H1 (cell line): ENCODE measurements at regions not wholly inside any gene's neighbourhood (a gene's known extent, or its start where the extent isn't known, plus 50 kb on each side); places are given as distances from the start of the nearest gene placed in this dataset.

Source experiments
- CTCF ChIA-PET: fragments of 300-600 bp; sonication (Branson Sonifier 250); formaldehyde crosslinking; loops from one replicate; lab custom pipeline; 2021; ENCODE audit not compliant: partially characterized antibody; lab: Charles Lee
- POLR2A ChIA-PET: fragments of 300-600 bp; sonication (Branson Sonifier 250); formaldehyde crosslinking; loops from one replicate; lab custom pipeline; 2021; ENCODE audit warnings: inconsistent platforms; ENCODE audit not compliant: partially characterized antibody; lab: Charles Lee
- DNase-seq, 2 experiments: peaks; one replicate each; pipeline versions ENCODE4 v3.0.0 to v3.0.0-alpha.2; 2010 to 2022; ENCODE audit warnings: low spot score in 2 of 2, low read depth in 1 of 2, mixed read lengths in 1 of 2
- FAIRE-seq: peaks from 2 replicates; lab custom pipeline; 2011; peaks lifted over from hg19 to GRCh38; lab: Jason Lieb, UNC
- H2AFZ ChIP-seq: 2 replicates; pipeline ENCODE4 v1.8.1; 2012; ENCODE audit warnings: low read length, inconsistent platforms
- H2AK5ac ChIP-seq: 2 replicates; pipeline ENCODE4 v1.6.1; 2013; ENCODE audit warnings: low read depth, low read length
- H2BK120ac ChIP-seq: replicated peaks from 2 replicates; pipeline ENCODE3; 2013; ENCODE audit warnings: low read depth, low read length, inconsistent platforms
- H2BK12ac ChIP-seq: 2 replicates; pipeline ENCODE4 v1.6.1; 2013; ENCODE audit warnings: low read depth, low read length
- H2BK15ac ChIP-seq: 2 replicates; pipeline ENCODE4 v1.6.1; 2013; ENCODE audit warnings: low read length
- H2BK20ac ChIP-seq: 2 replicates; pipeline ENCODE4 v1.6.1; 2013; ENCODE audit warnings: low read length
- H2BK5ac ChIP-seq: 2 replicates; pipeline ENCODE4 v1.6.1; 2013; ENCODE audit warnings: low read depth, low read length
- H3K14ac ChIP-seq: 2 replicates; pipeline ENCODE4 v1.6.1; 2013; ENCODE audit warnings: inconsistent platforms; ENCODE audit not compliant: insufficient read length
- H3K18ac ChIP-seq: 2 replicates; pipeline ENCODE4 v1.6.1; 2013; ENCODE audit warnings: low read length; ENCODE audit errors: extremely low read depth
- H3K23ac ChIP-seq: 2 replicates; pipeline ENCODE4 v1.6.1; 2013; ENCODE audit warnings: inconsistent platforms; ENCODE audit not compliant: insufficient read length
- H3K23me2 ChIP-seq: 2 replicates; pipeline ENCODE4 v1.6.1; 2013; ENCODE audit warnings: low read depth, low read length
- H3K27ac ChIP-seq: 2 replicates; pipeline ENCODE4 v1.6.1; 2011; ENCODE audit warnings: low read depth, low read length, inconsistent platforms
- H3K27me3 ChIP-seq, 4 experiments: replicated peaks in 1 of 4; 1 replicate in 1 of 4; 2 replicates in 3 of 4; pipeline versions ENCODE4 v1.6.1 to v1.8.1; 2011 to 2013; ENCODE audit warnings: low read length in 3 of 4, mild to moderate bottlenecking in 3 of 4, inconsistent platforms in 2 of 4, mixed read lengths in 2 of 4, moderate library complexity in 1 of 4; ENCODE audit not compliant: control insufficient read depth in 3 of 4, insufficient read depth in 3 of 4; ENCODE audit errors: extremely low read depth in 1 of 4
- H3K36me3 ChIP-seq, 4 experiments: 2 replicates each; pipeline versions ENCODE4 v1.6.1 to v1.8.1; 2011 to 2013; ENCODE audit warnings: mild to moderate bottlenecking in 4 of 4, low read length in 3 of 4, moderate library complexity in 2 of 4, control low read depth in 1 of 4, inconsistent platforms in 1 of 4; ENCODE audit not compliant: insufficient read depth in 4 of 4, control insufficient read depth in 2 of 4
- H3K4ac ChIP-seq: replicated peaks from 2 replicates; pipeline ENCODE3; 2013; ENCODE audit warnings: low read length, low read depth, mixed read lengths, inconsistent platforms; ENCODE audit not compliant: insufficient read length
- H3K4me1 ChIP-seq, 4 experiments: replicated peaks in 1 of 4; 1 replicate in 1 of 4; 2 replicates in 3 of 4; pipeline versions ENCODE4 v1.6.1 to v1.8.1; 2011 to 2013; ENCODE audit warnings: low read length in 3 of 4, inconsistent platforms in 2 of 4, mixed read lengths in 1 of 4; ENCODE audit not compliant: insufficient read depth in 4 of 4, control insufficient read depth in 3 of 4
- H3K4me2 ChIP-seq, 2 experiments: 2 replicates each; pipeline versions ENCODE4 v1.6.1 to v1.8.1; 2011 to 2013; ENCODE audit warnings: low read depth in 2 of 2, low read length in 2 of 2, control low read depth in 1 of 2, inconsistent platforms in 1 of 2, mild to moderate bottlenecking in 1 of 2; ENCODE audit not compliant: insufficient read depth in 1 of 2
- H3K4me3 ChIP-seq, 4 experiments: fragments of 200-600, 300-600 bp in 1 of 4; sonication (generic), shearing (Covaris generic), sonication (Bioruptor Twin) in 1 of 4; 2 replicates each; pipeline versions ENCODE4 v1.5.1 to v1.8.1; 2011 to 2016; ENCODE audit warnings: low read length in 4 of 4, low read depth in 3 of 4, control low read depth in 2 of 4, inconsistent platforms in 2 of 4, mild to moderate bottlenecking in 2 of 4, mixed read lengths in 1 of 4, moderate library complexity in 1 of 4; ENCODE audit not compliant: insufficient read depth in 2 of 4; ENCODE audit errors: extremely low read depth in 1 of 4
- H3K56ac ChIP-seq: replicated peaks from 2 replicates; pipeline ENCODE3; 2013; ENCODE audit warnings: low read depth, mild to moderate bottlenecking, mixed read lengths, low read length, inconsistent platforms; ENCODE audit not compliant: insufficient read length
- H3K79me1 ChIP-seq: 2 replicates; pipeline ENCODE4 v1.6.1; 2013; ENCODE audit warnings: low read depth, low read length, control low read depth
- H3K79me2 ChIP-seq, 2 experiments: 2 replicates each; pipeline versions ENCODE4 v1.6.1 to v1.8.1; 2012 to 2013; ENCODE audit warnings: low read length in 2 of 2, mild to moderate bottlenecking in 2 of 2, inconsistent platforms in 1 of 2; ENCODE audit not compliant: insufficient read depth in 2 of 2, control insufficient read depth in 1 of 2
- H3K9ac ChIP-seq, 4 experiments: replicated peaks in 1 of 4; 1 replicate in 1 of 4; 2 replicates in 3 of 4; pipeline versions ENCODE4 v1.6.1 to v1.8.1; 2011 to 2013; ENCODE audit warnings: low read depth in 3 of 4, low read length in 3 of 4, control low read depth in 2 of 4, mild to moderate bottlenecking in 2 of 4, moderate library complexity in 2 of 4, inconsistent platforms in 1 of 4; ENCODE audit errors: extremely low read depth in 1 of 4
- H3K9me3 ChIP-seq, 2 experiments: 2 replicates each; pipeline versions ENCODE4 v1.6.1 to v1.8.1; 2012 to 2013; ENCODE audit warnings: mild to moderate bottlenecking in 2 of 2, moderate library complexity in 2 of 2, control low read depth in 1 of 2, inconsistent platforms in 1 of 2, low read depth in 1 of 2, low read length in 1 of 2, mixed read lengths in 1 of 2; ENCODE audit not compliant: insufficient read depth in 2 of 2
- H4K20me1 ChIP-seq, 2 experiments: replicated peaks in 1 of 2; 2 replicates each; pipeline versions ENCODE3 to v1.8.1; 2011 to 2013; ENCODE audit warnings: inconsistent platforms in 2 of 2, low read length in 2 of 2, mild to moderate bottlenecking in 1 of 2; ENCODE audit not compliant: insufficient read depth in 2 of 2, control insufficient read depth in 1 of 2
- H4K5ac ChIP-seq: 2 replicates; pipeline ENCODE4 v1.6.1; 2013; ENCODE audit warnings: low read length, low read depth, mixed read lengths, inconsistent platforms; ENCODE audit not compliant: insufficient read length
- H4K8ac ChIP-seq: 2 replicates; pipeline ENCODE4 v1.8.0; 2013; ENCODE audit warnings: mild to moderate bottlenecking, moderate library complexity, low read length, inconsistent platforms; ENCODE audit not compliant: insufficient read depth; ENCODE audit errors: extremely low read depth
- H4K91ac ChIP-seq: replicated peaks from 2 replicates; pipeline ENCODE3; 2013; ENCODE audit warnings: low read length, mixed read lengths, inconsistent platforms; ENCODE audit not compliant: insufficient read length
- CTBP2 ChIP-seq: IDR thresholded peaks from 2 replicates; pipeline ENCODE4 v1.7.0; 2011; ENCODE audit warnings: borderline replicate concordance, mild to moderate bottlenecking, moderate library complexity, mixed read lengths, low read length; ENCODE audit not compliant: insufficient read depth, insufficient read length
- EGR1 ChIP-seq: IDR thresholded peaks from 2 replicates; pipeline ENCODE4 v1.6.1; 2011; ENCODE audit warnings: low read depth, low read length, borderline replicate concordance
- HDAC6 ChIP-seq: IDR thresholded peaks from one replicate; pipeline ENCODE4 v1.7.1; 2012; ENCODE audit warnings: low read depth, mild to moderate bottlenecking, inconsistent platforms, low read length, moderate library complexity
- JUN ChIP-seq: IDR thresholded peaks from 2 replicates; pipeline ENCODE4 v1.6.1; 2011; ENCODE audit warnings: low read depth, mild to moderate bottlenecking, improper control_type of control experiment, low read length
- KDM5A ChIP-seq: fragments of 200-600 bp; IDR thresholded peaks from 2 replicates; pipeline ENCODE4 v1.7.1; 2012; ENCODE audit warnings: mild to moderate bottlenecking, low read length, inconsistent platforms, mixed read lengths
- NANOG ChIP-seq: IDR thresholded peaks from 2 replicates; pipeline ENCODE4 v1.6.1; 2011; ENCODE audit warnings: low read length, low read depth, mild to moderate bottlenecking, inconsistent platforms; ENCODE audit not compliant: insufficient read depth, poor library complexity, severe bottlenecking
- RAD21 ChIP-seq, 2 experiments: IDR thresholded peaks in 1 of 2; conservative IDR thresholded peaks in 1 of 2; 2 replicates each; pipeline ENCODE4 v1.6.1; 2011; ENCODE audit warnings: low read depth in 2 of 2, low read length in 2 of 2, improper control_type of control experiment in 1 of 2, inconsistent platforms in 1 of 2, mild to moderate bottlenecking in 1 of 2, moderate library complexity in 1 of 2
- RFX5 ChIP-seq: IDR thresholded peaks from 2 replicates; pipeline ENCODE4 v1.6.1; 2011; ENCODE audit warnings: low read depth, low read length, improper control_type of control experiment, borderline replicate concordance
- WGBS, 2 experiments: shearing (Covaris generic) in 1 of 2; methylation state at CpG; one replicate each; pipeline versions ENCODE4 v1.1.6 to v1.1.7; 2013 to 2015; ENCODE audit warnings: low lambda C conversion rate in 2 of 2, mixed read lengths in 2 of 2, inconsistent platforms in 1 of 2, low coverage in 1 of 2, missing lambda C conversion rate in 1 of 2; ENCODE audit not compliant: insufficient replicate concordance in 2 of 2, insufficient coverage in 1 of 2, insufficient read length in 1 of 2; ENCODE audit errors: extremely low coverage in 1 of 2, missing lambda C conversion rate in 1 of 2; 5-methylcytosine and 5-hydroxymethylcytosine counted together
- TF ChIP-seq, protein P1 (sequence below): IDR thresholded peaks from 2 replicates; pipeline ENCODE4 v1.6.1; 2011; ENCODE audit warnings: low read depth, mild to moderate bottlenecking, low read length; ENCODE audit not compliant: insufficient read depth
- TF ChIP-seq, protein P2 (sequence below), 3 experiments: IDR thresholded peaks; 1 replicate in 2 of 3; 2 replicates in 1 of 3; pipeline versions ENCODE4 v1.5.1 to v1.6.1; 2011; ENCODE audit warnings: low read length in 3 of 3, mild to moderate bottlenecking in 3 of 3, inconsistent platforms in 2 of 3, low read depth in 1 of 3, moderate library complexity in 1 of 3; ENCODE audit not compliant: insufficient read depth in 1 of 3; ENCODE audit errors: control extremely low read depth in 1 of 3

DNA sequence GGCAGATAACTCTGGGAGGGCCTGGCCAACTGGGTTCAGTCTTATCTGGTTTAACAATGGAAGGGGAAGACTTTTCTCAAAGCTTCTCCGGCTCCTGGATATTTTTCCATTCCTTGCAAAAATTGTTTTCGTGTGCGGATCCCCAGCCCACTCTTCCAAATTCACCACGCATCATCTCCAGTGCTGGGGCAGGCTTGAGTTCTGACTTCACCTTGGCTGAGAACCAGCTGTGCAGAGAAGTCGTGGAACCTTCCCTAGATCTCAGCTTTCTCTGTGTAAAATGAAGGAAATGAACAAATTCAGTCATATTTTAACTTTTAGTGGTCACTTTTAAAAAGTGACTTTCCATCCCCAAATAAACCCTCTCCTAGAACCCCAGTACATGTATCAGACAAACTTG is 297.0 kb downstream of the TCF7L2 start:
- ChIA-PET CTCF (interaction anchor here (0.6 to 3.2 kb wide), 10 partner anchors 9 to 274 kb away, joined by 3 to 12 read pairs (median 4); no protein-coding TSS in a partner anchor), POLR2A (interaction anchor here (0.8 kb wide), 1 partner anchor 16 kb away, joined by 3 read pairs; no protein-coding TSS in a partner anchor)
- H3K36me3 ChIP-seq, result no peaks in the 10 kb centered on the region
- no peak for FAIRE-seq
- no peak overlapping the region for H3K4ac ChIP-seq
- no peak overlapping the region for H3K23ac ChIP-seq
- no peak overlapping the region for H3K9ac ChIP-seq
- no peaks in the 10 kb centered on the region for H3K79me1 ChIP-seq
- no peak overlapping the region for H3K14ac ChIP-seq
- no peaks in the 10 kb centered on the region for H4K20me1 ChIP-seq
- no peak overlapping the region for H3K4me2 ChIP-seq
- H4K8ac ChIP-seq, result no peak overlapping the region
- H4K91ac ChIP-seq, result no peak overlapping the region
- no peak overlapping the region for H3K4me3 ChIP-seq
- no peaks in the 10 kb centered on the region for H3K9me3 ChIP-seq
- no peak overlapping the region for H2BK15ac ChIP-seq
- DNase-seq, result no peak
- H3K18ac ChIP-seq, result no peak overlapping the region
- H3K27me3 ChIP-seq, result no peaks in the 10 kb centered on the region
- H3K4me1 ChIP-seq, result no peaks in the 10 kb centered on the region; a peak in 1 of 7 replicates
- H2BK20ac ChIP-seq, result no peak overlapping the region
- no peaks in the 10 kb centered on the region; the same call in 1 of the 2 replicates for H3K23me2 ChIP-seq
- H4K5ac ChIP-seq, result no peak overlapping the region
- H2BK12ac ChIP-seq, result no peak overlapping the region
- H3K56ac ChIP-seq, result no peak overlapping the region
- H3K27ac ChIP-seq, result no peak overlapping the region
- H2AK5ac ChIP-seq, result no peak overlapping the region
- no peak overlapping the region for H2BK5ac ChIP-seq
- 80% methylated on average over 5 of the region's 5 CpGs; no CpG with 5 or more reads in 1 of the 2 experiments for WGBS, 2 experiments
- no peaks in the 10 kb centered on the region for H3K79me2 ChIP-seq
- no peak overlapping the region for H2BK120ac ChIP-seq
- no peak overlapping the region for H2AFZ ChIP-seq
- TF ChIP-seq RFX5 (no peak), KDM5A (no peak), NANOG (no peak), CTBP2 (no peak), RAD21 (IDR thresholded peaks at IDR 0.05 in 1 of 2, conservative IDR thresholded peaks at IDR 0.05 in 1 of 2; ENCODE audit: low read depth in 2 of 2, low read length in 2 of 2) (no peak), JUN (no peak), HDAC6 (no peak), EGR1 (no peak)
- TF ChIP-seq, protein P1, sequence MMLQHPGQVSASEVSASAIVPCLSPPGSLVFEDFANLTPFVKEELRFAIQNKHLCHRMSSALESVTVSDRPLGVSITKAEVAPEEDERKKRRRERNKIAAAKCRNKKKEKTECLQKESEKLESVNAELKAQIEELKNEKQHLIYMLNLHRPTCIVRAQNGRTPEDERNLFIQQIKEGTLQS, result no peak
- TF ChIP-seq, protein P2, sequence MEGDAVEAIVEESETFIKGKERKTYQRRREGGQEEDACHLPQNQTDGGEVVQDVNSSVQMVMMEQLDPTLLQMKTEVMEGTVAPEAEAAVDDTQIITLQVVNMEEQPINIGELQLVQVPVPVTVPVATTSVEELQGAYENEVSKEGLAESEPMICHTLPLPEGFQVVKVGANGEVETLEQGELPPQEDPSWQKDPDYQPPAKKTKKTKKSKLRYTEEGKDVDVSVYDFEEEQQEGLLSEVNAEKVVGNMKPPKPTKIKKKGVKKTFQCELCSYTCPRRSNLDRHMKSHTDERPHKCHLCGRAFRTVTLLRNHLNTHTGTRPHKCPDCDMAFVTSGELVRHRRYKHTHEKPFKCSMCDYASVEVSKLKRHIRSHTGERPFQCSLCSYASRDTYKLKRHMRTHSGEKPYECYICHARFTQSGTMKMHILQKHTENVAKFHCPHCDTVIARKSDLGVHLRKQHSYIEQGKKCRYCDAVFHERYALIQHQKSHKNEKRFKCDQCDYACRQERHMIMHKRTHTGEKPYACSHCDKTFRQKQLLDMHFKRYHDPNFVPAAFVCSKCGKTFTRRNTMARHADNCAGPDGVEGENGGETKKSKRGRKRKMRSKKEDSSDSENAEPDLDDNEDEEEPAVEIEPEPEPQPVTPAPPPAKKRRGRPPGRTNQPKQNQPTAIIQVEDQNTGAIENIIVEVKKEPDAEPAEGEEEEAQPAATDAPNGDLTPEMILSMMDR (IDR thresholded peaks at IDR 0.05; ENCODE audit: control extremely low read depth in 1 of 3, insufficient read depth in 1 of 3, low read depth in 1 of 3, low read length in 3 of 3), result no peak
